Esophagus muscularis mucosa (tissue), 4 donors: ENCODE measurements at regions not wholly inside any gene's neighbourhood (a gene's known extent, or its start where the extent isn't known, plus 50 kb on each side); places are given as distances from the start of the nearest gene placed in this dataset.

Experiments used
- DNase-seq: peaks from one replicate; pipeline ENCODE4 v3.0.0-alpha.2; 2017; ENCODE audit errors: extremely low spot score
- H3K27ac ChIP-seq, 4 donors: fragments of 200-600 bp; sonication (generic); replicated peaks in 1 of 4; 1 replicate in 3 of 4; 2 replicates in 1 of 4; pipeline ENCODE4 v1.5.1; 2016 to 2019; ENCODE audit warnings: mild to moderate bottlenecking in 1 of 4
- H3K27me3 ChIP-seq, 4 donors: fragments of 200-600 bp; sonication (generic); one replicate each; pipeline versions ENCODE4 v1.5.1 to v1.6.0; 2016 to 2019
- H3K36me3 ChIP-seq, 4 donors: fragments of 200-600 bp; sonication (generic); one replicate each; pipeline ENCODE4 v1.5.1; 2016 to 2019
- H3K4me1 ChIP-seq, 4 donors: fragments of 200-600 bp; sonication (generic); one replicate each; pipeline ENCODE4 v1.5.1; 2016 to 2019
- H3K4me3 ChIP-seq, 4 donors: fragments of 200-600 bp; sonication (generic); 1 replicate in 2 of 4; 2 replicates in 2 of 4; pipeline ENCODE4 v1.5.1; 2016 to 2019; ENCODE audit warnings: mild to moderate bottlenecking in 4 of 4, moderate library complexity in 1 of 4
- H3K9me3 ChIP-seq, 4 donors: fragments of 200-600 bp; sonication (generic); 1 replicate in 3 of 4; 2 replicates in 1 of 4; pipeline ENCODE4 v1.5.1; 2016 to 2019
- CTCF ChIP-seq, 3 experiments: fragments of 200-600 bp in 2 of 3; fragments of 450-650 bp in 1 of 3; sonication (generic) in 2 of 3; IDR thresholded peaks; one replicate each; pipeline ENCODE4 v1.5.1; 2017 to 2019; ENCODE audit warnings: antibody characterized with exemption in 3 of 3, mild to moderate bottlenecking in 2 of 3, moderate library complexity in 1 of 3
- EP300 ChIP-seq: sonication (generic); formaldehyde crosslinking; IDR thresholded peaks from one replicate; pipeline ENCODE4 v1.6.1; 2017; ENCODE audit warnings: antibody characterized with exemption
- POLR2A ChIP-seq: fragments of 450-650 bp; IDR thresholded peaks from one replicate; pipeline ENCODE4 v1.6.1; 2017; ENCODE audit warnings: antibody characterized with exemption, moderate library complexity, mild to moderate bottlenecking, low read depth
- POLR2AphosphoS5 ChIP-seq, 2 donors: sonication (generic); formaldehyde crosslinking; IDR thresholded peaks; one replicate each; pipeline ENCODE4 v1.6.1; 2017; ENCODE audit warnings: antibody characterized with exemption in 2 of 2
- WGBS: methylation state at CpG from one replicate; pipeline ENCODE4 v1.1.5; 2018; 5-methylcytosine and 5-hydroxymethylcytosine counted together
- intact Hi-C: fragments of 100-400 bp; cut with DNase I; formaldehyde crosslinking; loops from one replicate; pipeline ENCODE4 v1.15.1; 2023

GRCh38 chr12:24447678-24448077, 498.2 kb upstream of the SOX5 start:
- no peak overlapping the region for H3K4me3 ChIP-seq
- intact Hi-C loops = no loop called here
- DNase-seq = no peak
- no peak overlapping the region for H3K27ac ChIP-seq
- H3K27me3 ChIP-seq = no peaks in the 10 kb centered on the region
- no peaks in the 10 kb centered on the region for H3K36me3 ChIP-seq
- TF ChIP-seq POLR2AphosphoS5 (IDR thresholded peaks at IDR 0.05) = no peak
- no peak for TF ChIP-seq EP300
- TF ChIP-seq POLR2A = no peak
- TF ChIP-seq CTCF (IDR thresholded peaks at IDR 0.05) = no peak
- WGBS = 97% methylated on average over 7 of the region's 7 CpGs
- no peaks in the 10 kb centered on the region for H3K4me1 ChIP-seq
- no peaks in the 10 kb centered on the region for H3K9me3 ChIP-seq

- Histone ChIP-seq H3K27ac (no peak overlapping the region), H3K4me3 (no peak overlapping the region), H3K27me3 (no peaks in the 10 kb centered on the region), H3K36me3 (no peaks in the 10 kb centered on the region), H3K9me3 (no peaks in the 10 kb centered on the region), H3K4me1 (no peaks in the 10 kb centered on the region)
- intact Hi-C loops = no loop called here
- DNase-seq = no peak
- TF ChIP-seq EP300 (no peak), CTCF (IDR thresholded peaks at IDR 0.05) (no peak), POLR2AphosphoS5 (IDR thresholded peaks at IDR 0.05) (no peak), POLR2A (no peak)
Observed at GRCh38 chr12:24446287-24446686, 496.8 kb upstream of the SOX5 start.

GRCh38 chr12:24444634-24445033, 495.2 kb upstream of the SOX5 start:
- DNase-seq = no peak
- no peak for TF ChIP-seq CTCF (IDR thresholded peaks at IDR 0.05)
- TF ChIP-seq EP300 = no peak
- TF ChIP-seq POLR2AphosphoS5 (IDR thresholded peaks at IDR 0.05) = no peak
- no peak for TF ChIP-seq POLR2A
- intact Hi-C loops = no loop called here
- no peaks in the 10 kb centered on the region for H3K27me3 ChIP-seq
- H3K4me3 ChIP-seq = no peak overlapping the region
- 88% methylated on average over 2 of the region's 2 CpGs for WGBS
- H3K4me1 ChIP-seq = no peaks in the 10 kb centered on the region
- no peaks in the 10 kb centered on the region for H3K36me3 ChIP-seq
- H3K27ac ChIP-seq = no peak overlapping the region
- no peaks in the 10 kb centered on the region for H3K9me3 ChIP-seq

- Histone ChIP-seq H3K36me3 (no peaks in the 10 kb centered on the region), H3K27me3 (no peaks in the 10 kb centered on the region), H3K4me3 (no peak overlapping the region), H3K9me3 (no peaks in the 10 kb centered on the region), H3K4me1 (no peaks in the 10 kb centered on the region), H3K27ac (no peak overlapping the region)
- TF ChIP-seq POLR2A (no peak), CTCF (IDR thresholded peaks at IDR 0.05) (no peak), POLR2AphosphoS5 (IDR thresholded peaks at IDR 0.05) (no peak), EP300 (no peak)
- DNase-seq = no peak
- 70% methylated on average over 4 of the region's 4 CpGs for WGBS
- intact Hi-C loops = no loop called here
Observed at GRCh38 chr12:24441458-24441857, 492.0 kb upstream of the SOX5 start.

- no peaks in the 10 kb centered on the region for H3K4me1 ChIP-seq
- no peak for DNase-seq
- H3K36me3 ChIP-seq = no peaks in the 10 kb centered on the region
- no peaks in the 10 kb centered on the region for H3K27me3 ChIP-seq
- intact Hi-C loops = no loop called here
- no peak overlapping the region for H3K4me3 ChIP-seq
- TF ChIP-seq POLR2AphosphoS5 (IDR thresholded peaks at IDR 0.05) (no peak), CTCF (IDR thresholded peaks at IDR 0.05) (no peak), POLR2A (no peak), EP300 (no peak)
- 83% methylated on average over 4 of the region's 4 CpGs for WGBS
- H3K9me3 ChIP-seq = no peaks in the 10 kb centered on the region
- no peak overlapping the region for H3K27ac ChIP-seq
Observed at GRCh38 chr12:24436667-24437066, 487.2 kb upstream of the SOX5 start.
